Astrocyte (in vitro differentiated cells and primary cell): ENCODE measurements at regions not wholly inside any gene's neighbourhood (a gene's known extent, or its start where the extent isn't known, plus 50 kb on each side); places are given as distances from the start of the nearest gene placed in this dataset.
A peak's percentile ranks its signal among the peaks of the same experiment; 100 is the strongest.

ENCODE experiments used
- DNase-seq: peaks from one replicate; pipeline ENCODE4 v3.0.0-alpha.2; 2010; ENCODE audit warnings: low read depth
- FAIRE-seq: peaks from 2 replicates; lab custom pipeline; 2011; peaks lifted over from hg19 to GRCh38; lab: Jason Lieb, UNC
- H2AFZ ChIP-seq: 2 replicates; pipeline ENCODE4 v1.6.0; 2012; ENCODE audit warnings: low read depth, low read length, inconsistent platforms
- H3K27ac ChIP-seq: 2 replicates; pipeline ENCODE4 v1.5.1; 2011; ENCODE audit warnings: low read depth, low read length, inconsistent platforms
- H3K27me3 ChIP-seq: 2 replicates; pipeline ENCODE4 v1.6.0; 2011; ENCODE audit warnings: low read length, inconsistent platforms; ENCODE audit not compliant: insufficient read depth
- H3K36me3 ChIP-seq: 2 replicates; pipeline ENCODE4 v1.5.1; 2011; ENCODE audit warnings: low read length, inconsistent platforms; ENCODE audit not compliant: insufficient read depth
- H3K4me1 ChIP-seq: 2 replicates; pipeline ENCODE4 v1.5.1; 2011; ENCODE audit warnings: low read length, inconsistent platforms; ENCODE audit not compliant: insufficient read depth
- H3K4me2 ChIP-seq: 2 replicates; pipeline ENCODE4 v1.6.0; 2012; ENCODE audit warnings: low read length, inconsistent platforms
- H3K4me3 ChIP-seq: 2 replicates; pipeline ENCODE4 v1.5.1; 2011; ENCODE audit warnings: low read depth, mild to moderate bottlenecking, low read length, inconsistent platforms; ENCODE audit not compliant: insufficient read depth
- H3K79me2 ChIP-seq: 2 replicates; pipeline ENCODE4 v1.6.0; 2012; ENCODE audit warnings: mild to moderate bottlenecking, low read length, inconsistent platforms; ENCODE audit not compliant: insufficient read depth
- H3K9ac ChIP-seq: 2 replicates; pipeline ENCODE4 v1.6.0; 2012; ENCODE audit warnings: mild to moderate bottlenecking, low read length, inconsistent platforms
- H3K9me3 ChIP-seq: 2 replicates; pipeline ENCODE4 v1.5.1; 2012; ENCODE audit warnings: low read depth, mild to moderate bottlenecking, low read length, inconsistent platforms; ENCODE audit not compliant: insufficient read depth
- H4K20me1 ChIP-seq: 2 replicates; pipeline ENCODE4 v1.6.0; 2012; ENCODE audit warnings: low read length, inconsistent platforms; ENCODE audit not compliant: insufficient read depth
- H3K27ac Mint-ChIP-seq: one replicate; pipeline ENCODE4 v1.8.0; 2021; ENCODE audit warnings: mild to moderate bottlenecking, mixed read lengths; ENCODE audit not compliant: unreplicated experiment
- H3K27me3 Mint-ChIP-seq: one replicate; pipeline ENCODE4 v1.8.0; 2021; ENCODE audit warnings: low read depth, mixed read lengths; ENCODE audit not compliant: unreplicated experiment
- H3K36me3 Mint-ChIP-seq: one replicate; pipeline ENCODE4 v1.8.0; 2021; ENCODE audit warnings: low read depth, mixed read lengths; ENCODE audit not compliant: unreplicated experiment
- H3K4me1 Mint-ChIP-seq: one replicate; pipeline ENCODE4 v1.8.0; 2021; ENCODE audit warnings: low read depth, mixed read lengths; ENCODE audit not compliant: unreplicated experiment
- H3K4me3 Mint-ChIP-seq: one replicate; pipeline ENCODE4 v1.8.0; 2021; ENCODE audit warnings: mild to moderate bottlenecking, moderate library complexity, mixed read lengths; ENCODE audit not compliant: unreplicated experiment
- H3K9me3 Mint-ChIP-seq: one replicate; pipeline ENCODE4 v1.8.0; 2021; ENCODE audit warnings: mild to moderate bottlenecking, mixed read lengths; ENCODE audit not compliant: unreplicated experiment
- CTCF ChIP-seq: IDR thresholded peaks from 2 replicates; pipeline ENCODE4 v1.5.1; 2011; ENCODE audit warnings: low read depth, mild to moderate bottlenecking, inconsistent platforms, low read length, moderate library complexity; ENCODE audit not compliant: insufficient read depth
- EZH2 ChIP-seq: IDR thresholded peaks from 2 replicates; pipeline ENCODE4 v1.6.1; 2012; ENCODE audit warnings: mild to moderate bottlenecking, low read length, inconsistent platforms; ENCODE audit not compliant: insufficient read depth

GRCh38 chr12:62116986-62117385 is 143.2 kb upstream of the USP15 start:
- FAIRE-seq: no peak
- no peak overlapping the region for H3K27ac Mint-ChIP-seq

GRCh38 chr12:62123721-62124203 is 136.4 kb upstream of the USP15 start:
- no peak overlapping the region for H3K4me2 ChIP-seq
- no peaks in the 10 kb centered on the region for H3K4me1 ChIP-seq
- H3K27me3 Mint-ChIP-seq: no peaks in the 10 kb centered on the region
- H3K9me3 Mint-ChIP-seq: no peaks in the 10 kb centered on the region
- no peak overlapping the region for H3K27ac ChIP-seq
- H3K4me3 ChIP-seq: no peak overlapping the region
- no peak overlapping the region for H3K4me3 Mint-ChIP-seq
- no peak overlapping the region for H3K9ac ChIP-seq
- no peaks in the 10 kb centered on the region for H3K4me1 Mint-ChIP-seq
- H3K27ac Mint-ChIP-seq: no peak overlapping the region
- H3K27me3 ChIP-seq: no peaks in the 10 kb centered on the region
- no peaks in the 10 kb centered on the region for H3K36me3 ChIP-seq
- H3K36me3 Mint-ChIP-seq: no peaks in the 10 kb centered on the region
- TF ChIP-seq EZH2: no peak
- TF ChIP-seq CTCF: peak; percentile 78
- no peak overlapping the region for H2AFZ ChIP-seq
- no peak for FAIRE-seq
- H3K79me2 ChIP-seq: no peaks in the 10 kb centered on the region
- peak; percentile 16 for DNase-seq
- no peaks in the 10 kb centered on the region for H4K20me1 ChIP-seq
- no peaks in the 10 kb centered on the region for H3K9me3 ChIP-seq

More at GRCh38 chr12:62116986-62117385, 143.2 kb upstream of the USP15 start:
- Mint-ChIP-seq H3K36me3 (no peaks in the 10 kb centered on the region), H3K4me1 (no peaks in the 10 kb centered on the region), H3K27me3 (no peaks in the 10 kb centered on the region), H3K4me3 (no peak overlapping the region), H3K9me3 (no peaks in the 10 kb centered on the region)
- Histone ChIP-seq H3K4me2 (no peak overlapping the region), H3K27me3 (no peaks in the 10 kb centered on the region), H3K9ac (no peak overlapping the region), H3K4me3 (no peak overlapping the region), H3K36me3 (no peaks in the 10 kb centered on the region), H3K9me3 (no peaks in the 10 kb centered on the region), H3K27ac (no peak overlapping the region), H4K20me1 (no peaks in the 10 kb centered on the region), H2AFZ (no peak overlapping the region), H3K79me2 (no peaks in the 10 kb centered on the region), H3K4me1 (no peaks in the 10 kb centered on the region)
- no peak for DNase-seq
- TF ChIP-seq CTCF: no peak
- TF ChIP-seq EZH2: no peak

GRCh38 chr12:62127516-62127915 is 132.7 kb upstream of the USP15 start:
- H3K79me2 ChIP-seq: no peaks in the 10 kb centered on the region
- H3K4me1 Mint-ChIP-seq: no peaks in the 10 kb centered on the region
- H3K27ac ChIP-seq: no peak overlapping the region

More at GRCh38 chr12:62127516-62127915, 132.7 kb upstream of the USP15 start:
- H3K27me3 Mint-ChIP-seq: no peaks in the 10 kb centered on the region
- no peaks in the 10 kb centered on the region for H3K27me3 ChIP-seq
- DNase-seq: no peak
- no peak for FAIRE-seq
- H3K4me3 ChIP-seq: no peak overlapping the region
- no peak overlapping the region for H3K4me3 Mint-ChIP-seq
- no peaks in the 10 kb centered on the region for H3K9me3 Mint-ChIP-seq
- H4K20me1 ChIP-seq: no peaks in the 10 kb centered on the region
- H3K4me1 ChIP-seq: no peaks in the 10 kb centered on the region
- no peak overlapping the region for H2AFZ ChIP-seq
- no peaks in the 10 kb centered on the region for H3K9me3 ChIP-seq
- no peaks in the 10 kb centered on the region for H3K36me3 Mint-ChIP-seq
- H3K9ac ChIP-seq: no peak overlapping the region
- no peak for TF ChIP-seq EZH2
- TF ChIP-seq CTCF: no peak
- no peaks in the 10 kb centered on the region for H3K36me3 ChIP-seq
- no peak overlapping the region for H3K4me2 ChIP-seq
- H3K27ac Mint-ChIP-seq: no peak overlapping the region
